NCI-H2029 treated with DMSO at 0.1 percent for 48 hours (cell line): ENCODE measurements at regions not wholly inside any gene's neighbourhood (a gene's known extent, or its start where the extent isn't known, plus 50 kb on each side); places are given as distances from the start of the nearest gene placed in this dataset.

Source experiments
- DNase-seq: peaks from one replicate; lab custom pipeline; 2025; lab: John Stamatoyannopoulos, UW

DNA sequence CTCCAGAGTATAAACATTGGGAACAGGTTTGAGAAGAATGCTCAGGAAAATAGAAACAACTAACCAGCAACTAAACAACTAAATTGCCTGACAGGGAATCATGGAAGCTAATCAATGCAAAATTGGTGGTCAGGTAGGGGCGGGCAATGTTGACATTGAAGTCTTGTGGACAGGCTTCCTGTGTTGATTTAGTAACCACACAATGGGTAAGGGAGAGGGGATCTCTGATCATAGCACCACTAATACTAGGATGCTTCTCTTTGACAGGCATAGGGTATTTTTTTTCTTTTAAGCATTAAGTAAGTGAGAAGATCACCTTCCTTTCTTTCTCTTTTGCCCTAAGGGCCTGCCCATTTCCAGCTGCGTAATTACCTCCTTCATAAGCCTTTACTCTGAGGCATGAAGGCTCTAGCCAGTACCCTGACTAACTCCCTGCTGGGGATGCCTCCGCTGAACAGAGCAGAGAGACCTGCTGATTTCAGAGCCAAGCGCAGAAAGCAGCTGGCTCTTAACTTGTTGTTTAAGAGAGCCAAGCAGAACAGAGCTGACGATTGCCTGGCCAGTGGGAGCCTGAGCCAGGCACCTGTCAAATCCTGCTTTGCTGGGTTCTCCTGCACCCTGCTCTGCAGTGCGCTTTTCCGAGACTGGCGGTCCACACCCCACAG, 118.7 kb downstream of the BMP2 start:
- DNase-seq = peak; percentile 5

DNA sequence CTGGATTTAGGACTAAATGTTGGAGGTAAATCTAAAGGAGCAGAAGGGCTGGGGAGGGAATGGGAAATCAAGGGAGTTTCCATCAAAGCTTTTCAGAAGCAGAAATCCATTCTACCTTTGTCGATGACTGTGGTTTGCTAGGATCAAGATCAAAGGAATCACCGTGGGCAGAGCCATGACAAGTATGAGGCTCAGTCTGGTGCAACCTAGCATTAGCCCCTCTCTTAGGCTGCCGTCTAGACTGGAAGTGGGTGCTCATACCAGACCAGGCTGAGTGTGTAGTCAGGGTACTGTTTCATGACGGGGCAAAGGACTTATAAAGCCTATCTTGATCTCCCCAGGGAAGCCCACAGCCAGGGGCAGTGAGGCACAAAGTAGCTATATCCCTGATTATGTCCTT, 120.5 kb downstream of the BMP2 start:
- no peak for DNase-seq

DNA sequence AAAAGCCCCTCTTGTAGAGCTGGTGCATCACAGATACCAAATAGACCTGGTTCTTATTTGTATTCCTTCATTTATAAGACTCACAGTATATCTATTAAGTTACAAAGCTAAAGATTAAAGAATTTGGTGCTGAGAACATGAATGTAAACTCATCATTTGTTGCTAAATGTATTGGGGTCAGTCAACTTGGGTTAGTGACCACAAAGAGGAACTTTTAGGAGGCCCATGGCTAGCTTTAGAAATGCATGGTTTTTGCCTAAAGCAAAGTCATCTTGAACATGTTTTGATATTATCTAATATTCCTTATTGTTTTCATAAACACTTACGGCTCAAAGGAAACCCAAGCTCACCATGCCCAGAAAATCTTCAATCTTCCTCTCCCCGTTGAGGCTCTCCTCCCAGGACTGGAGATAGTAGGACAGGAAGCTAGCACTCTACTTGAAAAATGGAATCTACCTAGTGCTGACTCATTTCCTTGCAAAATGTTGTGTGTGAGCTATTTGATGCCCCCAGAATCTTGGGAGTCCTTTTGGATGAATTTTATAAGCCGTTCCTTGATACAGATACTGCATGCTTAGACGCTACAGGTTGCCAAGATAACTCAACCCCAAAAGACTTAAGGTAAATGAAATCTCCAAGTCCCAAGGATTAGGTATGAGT, 121.4 kb downstream of the BMP2 start:
- no peak for DNase-seq

DNA sequence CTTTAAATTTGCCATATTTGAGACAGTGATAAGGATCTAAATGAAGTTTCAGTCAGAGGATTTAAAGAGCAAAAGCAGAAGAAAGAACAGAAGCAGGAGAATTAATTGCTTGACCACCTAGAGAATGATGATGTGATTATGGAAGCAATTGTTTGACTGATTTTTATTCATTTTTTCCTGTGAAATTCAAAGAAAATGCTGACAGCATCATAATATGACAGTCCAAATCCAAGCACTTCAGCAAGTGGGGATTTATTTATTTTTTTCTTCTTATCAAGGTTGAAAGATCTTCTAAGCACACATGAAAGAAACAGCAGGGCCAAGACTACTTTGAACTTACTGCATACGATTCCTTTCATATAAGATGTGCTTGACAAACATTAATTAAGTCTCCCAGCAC, 125.2 kb downstream of the BMP2 start:
- no peak for DNase-seq

DNA sequence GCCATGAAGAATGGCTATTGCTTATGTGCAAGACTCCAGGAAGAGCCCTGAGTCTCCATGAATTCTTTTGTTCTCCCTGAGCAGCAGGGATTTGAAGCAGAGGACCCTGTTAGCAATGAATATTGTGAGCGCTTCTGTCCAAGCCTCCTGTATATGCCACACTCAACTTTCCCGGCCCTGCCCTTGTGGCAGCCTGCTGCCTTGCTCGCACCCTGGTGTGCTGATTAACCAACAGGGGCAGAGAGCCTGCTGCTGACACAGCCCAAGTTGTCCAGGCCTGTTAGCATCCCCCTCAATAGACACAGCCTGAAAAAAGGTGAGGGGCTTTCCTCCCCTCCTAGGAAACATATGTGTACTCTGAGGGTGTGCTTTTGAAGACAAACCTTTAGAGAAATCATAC, 131.4 kb downstream of the BMP2 start:
- DNase-seq = no peak

DNA sequence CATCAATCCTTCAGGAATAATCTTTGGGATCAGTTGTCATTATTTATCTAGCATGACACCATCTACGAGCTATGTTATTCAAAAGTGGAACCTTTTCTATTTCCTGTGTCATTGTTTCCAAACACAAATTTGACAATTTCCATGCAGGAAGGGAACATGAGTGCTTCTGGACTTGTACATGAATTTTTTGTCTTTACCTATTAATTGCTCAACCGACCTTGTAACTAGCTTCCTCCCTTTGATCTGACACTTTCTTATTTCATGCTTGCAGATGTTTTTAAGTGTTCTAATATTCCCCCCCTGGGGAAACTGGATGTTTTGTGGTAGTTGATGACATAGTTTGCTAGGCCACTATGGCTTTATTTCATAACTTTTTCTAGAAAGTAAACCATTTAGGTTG, 139.4 kb downstream of the BMP2 start:
- DNase-seq = no peak

DNA sequence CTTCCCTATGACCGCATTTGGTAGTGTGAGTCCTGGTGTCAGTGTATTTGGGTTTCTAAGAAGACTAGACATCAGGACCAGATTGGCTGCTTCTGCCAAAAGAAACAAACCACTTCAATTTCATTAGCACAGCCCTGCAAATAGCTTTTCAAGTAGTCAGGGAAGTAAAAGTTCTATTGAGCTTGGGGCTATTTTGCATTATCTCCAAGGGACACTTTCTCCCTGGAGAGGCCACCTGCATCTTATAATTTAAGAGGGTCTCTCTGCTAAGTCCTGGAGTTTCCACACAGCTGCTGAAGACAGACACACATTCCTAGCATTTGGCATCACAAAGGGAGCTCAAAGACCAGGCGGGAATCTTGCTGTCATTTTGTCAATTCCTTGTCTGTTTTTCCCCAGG, 141.2 kb downstream of the BMP2 start:
- no peak for DNase-seq

DNA sequence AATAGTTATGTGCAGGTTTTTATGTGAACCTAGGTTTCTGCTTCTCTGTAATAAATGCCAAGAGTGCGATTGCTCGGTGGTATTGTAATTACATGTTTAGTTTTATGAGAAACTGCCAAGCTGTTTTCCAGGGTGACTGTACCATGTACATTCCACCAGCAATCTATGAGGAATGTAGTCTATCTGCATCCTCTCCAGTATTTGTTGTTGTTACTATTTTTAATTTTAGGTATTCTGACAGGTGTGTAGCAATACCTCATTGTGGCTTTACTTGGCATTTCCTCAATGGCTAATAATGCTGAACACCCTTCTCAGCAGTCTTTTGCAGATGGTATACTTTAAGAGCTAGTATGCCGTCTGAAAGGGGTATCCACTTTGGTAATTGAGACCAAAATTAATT, 142.1 kb downstream of the BMP2 start:
- DNase-seq = no peak

DNA sequence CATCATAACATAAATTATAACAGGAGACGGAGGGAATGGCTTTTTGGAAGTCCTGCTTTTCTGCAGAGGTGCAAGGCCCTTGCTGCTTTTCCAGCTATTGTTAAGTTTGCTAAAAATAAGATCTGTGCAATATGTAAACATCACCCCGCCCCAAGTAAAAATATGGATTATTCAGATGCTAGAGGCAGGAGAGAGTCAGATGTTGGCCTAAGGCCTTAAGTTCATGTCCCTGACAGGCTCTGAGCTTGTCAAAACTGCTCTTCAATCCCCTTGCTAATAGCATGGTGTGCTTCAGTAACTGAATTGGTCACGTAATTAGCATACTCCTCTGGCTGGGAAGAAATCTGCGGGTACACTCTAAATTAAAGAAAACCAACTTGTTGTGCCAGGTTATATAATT, 147.5 kb downstream of the BMP2 start:
- DNase-seq = no peak

DNA sequence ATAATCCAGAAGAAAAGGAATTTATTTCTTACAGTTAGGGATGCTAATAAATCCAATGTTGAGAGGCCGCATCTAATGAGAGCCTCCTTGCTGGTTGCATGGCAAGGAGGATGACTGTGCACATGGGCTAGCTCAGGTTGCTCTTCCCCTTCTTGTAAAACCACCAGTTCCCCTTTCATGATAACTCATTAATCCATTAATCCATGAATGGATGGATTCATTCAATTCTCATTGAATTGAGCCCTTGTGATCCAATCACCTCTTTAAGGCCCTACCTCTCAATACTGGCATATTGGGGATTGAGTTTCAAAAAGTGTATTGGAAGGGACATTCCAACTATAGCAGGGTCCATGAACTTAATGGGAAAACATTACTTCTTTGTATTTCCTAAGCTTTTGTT, 149.5 kb downstream of the BMP2 start:
- no peak for DNase-seq

DNA sequence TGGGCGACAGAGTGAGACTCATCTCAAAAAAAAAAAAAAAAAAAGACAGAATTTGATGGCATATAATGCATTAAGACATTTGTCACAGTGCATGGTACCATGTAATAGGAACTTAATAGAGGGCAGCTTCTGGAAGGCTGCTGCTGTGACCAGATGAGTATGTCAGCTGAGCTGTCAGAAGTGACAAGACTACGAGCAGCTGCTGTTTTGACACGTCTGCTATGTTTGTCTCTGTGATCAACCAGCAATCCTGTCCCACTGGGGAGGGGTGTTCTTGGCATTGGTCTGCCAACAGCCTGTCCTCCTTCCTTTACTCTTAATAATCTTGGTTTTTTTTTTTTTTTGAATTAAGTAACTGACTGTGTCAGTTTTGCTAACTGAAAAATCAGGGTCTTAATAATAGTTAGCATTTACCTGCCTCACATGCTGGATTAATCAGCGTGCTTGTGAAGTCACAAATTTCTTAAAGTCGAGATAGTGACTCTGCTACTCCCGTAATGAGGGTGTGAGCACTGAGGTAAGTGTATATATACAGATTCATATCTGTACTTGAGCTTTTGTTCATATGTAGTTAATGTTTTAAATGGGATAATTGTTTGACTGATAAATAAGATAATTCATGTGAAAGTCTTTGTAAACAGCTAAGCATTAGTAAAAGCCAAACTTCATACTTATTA, 152.4 kb downstream of the BMP2 start:
- no peak for DNase-seq

DNA sequence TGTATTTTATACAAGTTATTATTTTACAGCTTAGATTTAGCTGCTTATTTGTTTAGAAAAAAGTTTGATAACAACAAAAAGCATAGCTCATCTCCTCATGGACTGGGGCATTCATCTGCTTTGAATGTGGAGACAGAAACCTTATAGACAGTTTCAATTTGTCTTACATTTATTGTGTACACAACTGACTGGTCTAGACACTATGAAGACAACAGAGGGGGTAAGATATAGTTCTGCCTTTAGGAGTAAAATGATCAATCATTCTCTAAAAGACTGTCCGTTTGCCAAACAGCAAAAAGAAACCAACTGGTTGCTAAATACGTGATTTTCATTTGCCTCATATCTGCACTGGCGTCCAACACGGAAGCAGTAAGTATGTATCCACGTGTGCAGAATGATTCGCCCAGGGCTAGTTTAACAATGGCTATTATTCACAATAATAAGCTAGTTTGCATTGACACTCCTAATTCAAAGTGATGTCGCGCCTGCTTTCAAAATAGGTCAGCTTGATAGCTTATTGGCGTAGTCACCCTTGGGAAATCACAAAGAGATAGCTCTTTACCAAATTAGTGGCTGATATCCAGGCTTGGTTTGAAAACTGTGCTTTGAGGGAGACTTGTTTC, 153.6 kb downstream of the BMP2 start:
- DNase-seq = no peak

DNA sequence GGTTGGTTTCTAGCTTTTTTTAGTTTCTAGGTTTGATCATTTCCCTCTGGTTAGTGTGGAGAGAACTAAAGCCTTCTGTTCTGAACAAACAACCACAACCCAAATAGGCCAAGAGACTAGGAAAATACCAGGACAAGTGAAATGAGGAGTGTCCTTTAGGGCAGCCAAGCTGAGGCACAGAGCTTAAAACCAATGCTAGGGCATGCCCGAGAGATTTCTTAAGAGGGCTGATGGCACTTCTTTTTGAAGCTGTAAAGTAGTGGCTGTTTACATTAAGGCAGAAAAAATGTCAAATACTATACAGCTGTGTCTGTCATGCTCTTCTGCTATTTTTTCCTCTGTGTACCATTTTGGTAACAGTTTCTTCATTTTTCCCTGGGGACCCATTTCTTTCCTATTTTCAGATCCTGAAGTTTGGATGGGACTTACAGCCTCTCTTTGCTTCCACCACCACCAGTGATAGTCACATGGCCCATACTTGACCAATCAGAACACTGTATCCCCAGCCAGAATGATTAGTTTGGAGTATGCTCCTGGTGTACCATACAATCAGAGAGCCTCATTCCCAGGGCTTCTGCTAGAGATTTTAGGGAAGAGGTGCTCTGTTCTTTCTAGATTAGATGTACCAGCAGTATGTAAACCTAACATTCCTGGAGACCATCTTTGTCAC, 154.4 kb downstream of the BMP2 start:
- DNase-seq = no peak

DNA sequence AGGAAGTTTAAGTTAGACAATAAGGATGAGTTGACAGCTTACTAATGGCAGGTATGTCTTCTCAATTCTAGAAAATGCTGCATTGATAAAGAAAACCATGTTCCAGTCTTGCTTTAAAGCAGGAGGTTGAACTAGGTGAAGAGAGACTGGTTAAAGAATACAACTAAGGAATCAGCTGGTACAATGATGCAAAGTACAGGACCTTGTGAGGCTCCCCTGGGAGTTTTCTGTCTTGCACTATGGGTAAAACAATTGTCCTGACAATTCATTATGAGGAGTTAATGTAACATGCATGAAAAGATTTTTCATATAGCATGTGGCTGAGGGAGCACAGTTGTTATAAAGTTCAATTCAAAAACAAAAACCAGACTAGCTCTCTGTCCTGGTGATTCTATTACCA, 157.2 kb downstream of the BMP2 start:
- DNase-seq = no peak

DNA sequence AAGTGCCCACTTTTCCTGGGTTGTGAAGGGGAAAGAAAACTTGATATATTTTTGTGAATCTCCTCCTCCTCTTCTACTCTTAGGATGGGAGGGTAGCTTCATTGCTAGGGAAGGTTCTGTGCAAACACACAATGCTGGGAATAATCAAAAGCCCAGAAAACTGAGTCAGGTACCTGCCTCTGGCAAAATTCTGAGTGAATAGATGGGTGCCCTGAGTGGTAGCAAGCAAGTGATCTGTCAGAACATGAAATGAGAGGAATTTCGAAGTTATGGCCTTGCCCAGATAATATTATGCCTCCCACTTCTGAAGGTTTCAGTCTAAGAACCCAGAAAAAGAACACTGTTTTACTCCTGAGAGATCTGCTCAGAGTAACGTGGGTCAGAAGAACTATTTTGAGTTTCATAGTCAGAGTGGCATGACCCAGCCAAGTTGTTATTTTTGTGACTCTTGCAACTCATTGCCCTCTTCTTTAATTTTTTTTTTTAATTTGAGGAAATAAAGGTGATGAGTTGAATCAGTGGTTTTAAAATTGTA, 158.3 kb downstream of the BMP2 start:
- DNase-seq = no peak

DNA sequence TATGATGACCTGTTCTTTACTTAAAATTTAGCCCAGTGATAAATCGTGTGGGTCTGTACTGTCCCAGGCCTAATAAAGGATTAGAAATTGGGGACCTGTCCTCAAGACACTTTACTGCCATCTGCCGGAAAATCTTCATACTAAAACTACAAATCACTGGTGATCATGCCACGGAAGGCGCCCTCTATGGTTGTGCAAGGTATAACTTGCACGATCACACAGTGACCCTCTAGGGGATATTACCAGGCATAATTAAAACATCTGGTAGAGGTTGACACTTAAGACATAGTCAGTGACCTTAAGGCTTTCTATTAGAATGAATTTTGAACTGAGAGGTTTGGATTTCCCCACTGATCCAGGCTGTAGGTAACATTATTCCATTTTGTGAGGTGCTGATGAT, 172.6 kb downstream of the BMP2 start:
- no peak for DNase-seq

DNA sequence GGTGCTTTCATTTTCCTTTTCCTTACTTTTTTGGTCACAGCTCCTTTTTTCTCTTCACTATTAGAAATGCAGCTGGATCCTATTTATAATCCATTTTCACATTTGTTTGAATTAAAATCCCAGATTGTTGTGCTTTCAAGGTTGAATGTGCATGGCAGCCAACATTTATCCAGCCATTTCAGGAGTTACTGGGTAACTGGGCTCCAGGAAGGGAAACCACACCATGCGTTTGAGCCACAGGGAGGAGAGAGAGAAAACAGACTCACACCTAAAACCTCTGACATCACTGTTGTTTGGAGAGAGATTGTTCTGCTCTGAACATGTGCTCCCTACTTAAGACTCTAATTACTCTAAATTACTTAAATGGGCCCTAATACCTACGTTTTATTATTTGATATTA, 173.4 kb downstream of the BMP2 start:
- no peak for DNase-seq

DNA sequence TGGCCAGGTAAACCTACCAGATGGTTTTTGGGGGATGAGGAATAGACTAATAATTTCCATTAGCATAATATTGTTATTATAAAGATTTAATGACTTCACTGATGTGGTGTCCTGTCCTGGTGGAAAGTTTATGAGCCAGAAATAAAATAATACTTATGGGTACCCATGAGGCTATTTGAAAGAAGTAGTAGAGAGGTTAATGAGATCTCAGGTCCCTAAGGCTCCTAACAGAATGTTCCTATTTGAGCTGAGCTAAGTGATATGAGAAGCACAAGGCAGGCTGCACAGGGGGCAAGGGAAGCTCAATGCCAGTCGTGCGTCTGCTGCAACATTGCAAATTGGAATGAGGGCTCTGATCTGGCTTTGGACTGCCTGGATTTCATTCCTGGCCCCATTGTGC, 174.1 kb downstream of the BMP2 start:
- DNase-seq = no peak

DNA sequence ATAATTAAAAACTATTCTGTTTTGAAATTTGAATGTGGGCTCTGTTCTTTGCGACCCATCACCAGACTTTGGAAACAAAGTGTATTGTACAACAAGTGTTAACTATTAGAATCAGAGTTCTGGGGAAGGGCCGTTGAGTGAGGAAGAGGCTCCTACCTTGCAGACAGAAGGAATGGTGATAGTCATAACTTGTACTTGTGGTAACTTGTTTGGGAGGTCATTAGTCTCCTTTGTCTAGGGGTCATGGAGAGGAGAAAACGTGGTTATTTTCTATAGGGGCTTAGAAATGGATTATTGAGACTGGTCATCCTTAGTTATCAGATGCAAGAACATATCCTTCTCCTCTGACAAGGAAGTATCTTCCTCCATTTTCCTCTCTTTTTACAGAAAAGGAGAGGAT, 174.8 kb downstream of the BMP2 start:
- DNase-seq = no peak

DNA sequence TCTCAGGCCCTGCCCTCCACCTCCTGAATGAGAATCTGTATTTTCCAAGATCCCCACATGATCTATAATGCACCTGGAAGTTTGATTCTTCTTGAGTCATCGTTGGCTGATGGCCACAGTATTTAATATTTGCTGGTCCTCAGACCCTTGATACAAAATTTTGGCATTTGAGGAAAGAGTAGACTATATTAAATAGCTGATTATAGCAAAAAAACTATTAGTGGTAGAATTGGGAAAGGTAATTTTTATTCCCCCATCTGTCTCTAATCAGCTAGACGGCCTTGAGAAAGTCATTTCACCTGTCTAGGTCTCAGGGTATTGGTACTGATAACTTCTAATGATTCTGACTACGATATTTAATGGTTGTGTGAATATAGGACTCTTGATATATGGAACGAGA, 176.8 kb downstream of the BMP2 start:
- DNase-seq = no peak

DNA sequence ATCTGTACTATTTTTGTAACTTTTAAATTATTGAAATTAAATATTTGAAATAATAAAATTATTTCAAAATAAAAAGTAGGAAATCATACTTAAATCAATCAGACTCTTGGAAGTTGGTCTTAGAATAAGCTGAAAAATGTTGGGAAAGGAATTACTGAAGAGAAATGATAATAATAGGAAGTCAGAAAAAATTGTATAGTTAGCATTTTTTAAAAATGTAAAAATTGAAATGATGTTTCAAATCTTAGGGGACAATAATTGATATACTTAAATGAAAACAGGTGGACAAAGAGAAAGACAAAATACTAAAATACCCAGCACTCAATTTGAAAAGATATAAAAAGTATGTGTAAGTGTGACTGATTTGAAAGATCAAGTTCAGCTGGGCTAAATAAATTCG, 186.1 kb downstream of the BMP2 start:
- DNase-seq = no peak

DNA sequence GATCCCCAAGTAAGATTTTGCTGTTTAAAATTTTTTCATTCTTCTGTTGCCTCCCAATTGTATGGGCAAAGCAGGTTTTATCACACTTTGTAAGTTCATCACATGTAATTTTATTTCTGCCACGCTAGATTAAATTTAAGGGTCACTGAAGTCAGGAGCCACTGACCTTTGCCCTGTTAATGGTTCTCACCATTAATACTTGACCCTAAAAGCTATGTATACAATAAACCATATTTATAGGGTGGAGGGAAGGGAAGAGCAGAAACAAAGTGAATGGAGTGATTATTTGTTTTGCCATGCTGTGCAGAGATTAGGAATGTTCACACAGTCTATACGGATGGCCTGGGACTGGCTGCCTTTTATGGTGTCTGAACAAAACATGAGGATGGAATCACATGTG, 186.7 kb downstream of the BMP2 start:
- no peak for DNase-seq
